ENCODE measurements at regions not wholly inside any gene's neighbourhood (a gene's known extent, or its start where the extent isn't known, plus 50 kb on each side); places are given as distances from the start of the nearest gene placed in this dataset.

DNA sequence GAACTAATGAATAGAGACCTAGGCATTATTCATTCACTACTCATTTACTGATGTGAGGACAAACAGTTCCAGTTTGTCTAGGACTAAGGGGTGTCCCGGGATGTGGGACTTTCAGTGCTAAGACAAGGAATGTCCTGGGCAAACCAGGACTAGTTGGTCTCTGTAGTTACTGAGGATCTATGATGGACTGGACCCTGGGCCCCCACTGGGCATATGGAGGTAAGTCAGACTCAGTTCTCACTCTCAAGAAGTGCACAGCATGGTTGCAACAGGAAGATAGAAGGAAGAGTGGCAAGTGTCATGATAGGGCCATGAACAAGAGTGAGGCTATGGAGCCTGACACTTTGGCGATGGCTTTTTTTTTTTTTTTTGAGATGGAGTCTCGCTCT, 128.2 kb downstream of the MYCN start:
- TF ChIP-seq, protein P1, sequence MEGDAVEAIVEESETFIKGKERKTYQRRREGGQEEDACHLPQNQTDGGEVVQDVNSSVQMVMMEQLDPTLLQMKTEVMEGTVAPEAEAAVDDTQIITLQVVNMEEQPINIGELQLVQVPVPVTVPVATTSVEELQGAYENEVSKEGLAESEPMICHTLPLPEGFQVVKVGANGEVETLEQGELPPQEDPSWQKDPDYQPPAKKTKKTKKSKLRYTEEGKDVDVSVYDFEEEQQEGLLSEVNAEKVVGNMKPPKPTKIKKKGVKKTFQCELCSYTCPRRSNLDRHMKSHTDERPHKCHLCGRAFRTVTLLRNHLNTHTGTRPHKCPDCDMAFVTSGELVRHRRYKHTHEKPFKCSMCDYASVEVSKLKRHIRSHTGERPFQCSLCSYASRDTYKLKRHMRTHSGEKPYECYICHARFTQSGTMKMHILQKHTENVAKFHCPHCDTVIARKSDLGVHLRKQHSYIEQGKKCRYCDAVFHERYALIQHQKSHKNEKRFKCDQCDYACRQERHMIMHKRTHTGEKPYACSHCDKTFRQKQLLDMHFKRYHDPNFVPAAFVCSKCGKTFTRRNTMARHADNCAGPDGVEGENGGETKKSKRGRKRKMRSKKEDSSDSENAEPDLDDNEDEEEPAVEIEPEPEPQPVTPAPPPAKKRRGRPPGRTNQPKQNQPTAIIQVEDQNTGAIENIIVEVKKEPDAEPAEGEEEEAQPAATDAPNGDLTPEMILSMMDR (conservative IDR thresholded peaks at IDR 0.05; ENCODE audit: low read length), result no peak
- TF ChIP-seq EZH2phosphoT487 (IDR thresholded peaks at IDR 0.05; ENCODE audit: borderline replicate concordance), result no peak
